Right atrium auricular region (tissue), 2 donors: ENCODE measurements at regions not wholly inside any gene's neighbourhood (a gene's known extent, or its start where the extent isn't known, plus 50 kb on each side); places are given as distances from the start of the nearest gene placed in this dataset.
"Not testable (repeated sequence)": the region's sequence is repeated elsewhere in the genome, so short reads cannot be mapped to it uniquely, and the experiment has no call there.

ENCODE experiments used
- DNase-seq: peaks from one replicate; pipeline ENCODE4 v3.0.0-alpha.2; 2019; ENCODE audit warnings: low spot score
- H3K27ac ChIP-seq, 2 donors: fragments of 200-600 bp; sonication (generic); 1 replicate in 1 of 2; 2 replicates in 1 of 2; pipeline ENCODE4 v1.5.1; 2016 to 2019
- H3K27me3 ChIP-seq, 2 donors: fragments of 200-600 bp; sonication (generic); one replicate each; pipeline versions ENCODE4 v1.5.1 to v1.6.0; 2017 to 2019
- H3K36me3 ChIP-seq: fragments of 200-600 bp; sonication (generic); one replicate; pipeline ENCODE4 v1.5.1; 2016
- H3K4me1 ChIP-seq, 2 donors: fragments of 200-600 bp; sonication (generic); one replicate each; pipeline versions ENCODE4 v1.5.1 to v1.6.0; 2017 to 2019
- H3K4me3 ChIP-seq, 2 donors: fragments of 200-600 bp; sonication (generic); 1 replicate in 1 of 2; 2 replicates in 1 of 2; pipeline ENCODE4 v1.5.1; 2017 to 2019; ENCODE audit warnings: mild to moderate bottlenecking in 1 of 2, moderate library complexity in 1 of 2
- H3K9me3 ChIP-seq, 2 donors: fragments of 200-600 bp; sonication (generic); one replicate each; pipeline ENCODE4 v1.5.1; 2019
- CTCF ChIP-seq, 2 donors: fragments of 200-600 bp; sonication (generic); IDR thresholded peaks; one replicate each; pipeline ENCODE4 v1.5.1; 2019; ENCODE audit warnings: antibody characterized with exemption in 2 of 2

- Histone ChIP-seq H3K27ac (no peak overlapping the region), H3K27me3 (no peaks in the 10 kb centered on the region), H3K4me1 (no peaks in the 10 kb centered on the region), H3K36me3 (no peaks in the 10 kb centered on the region), H3K9me3 (no peaks in the 10 kb centered on the region), H3K4me3 (no peak overlapping the region)
- DNase-seq, result no peak
- no peak for TF ChIP-seq CTCF (IDR thresholded peaks at IDR 0.05)
Measured at GRCh38 chr5:44183312-44183711, 205.9 kb downstream of the FGF10 start.

GRCh38 chr5:44178414-44178813, 210.8 kb downstream of the FGF10 start:
- no peak for DNase-seq
- H3K9me3 ChIP-seq, result peaks cover 0 to 14% of the 10 kb centered on the region in 2 donors
- no peaks in the 10 kb centered on the region for H3K4me1 ChIP-seq
- H3K27ac ChIP-seq, result no peak overlapping the region
- TF ChIP-seq CTCF (IDR thresholded peaks at IDR 0.05), result no peak
- H3K27me3 ChIP-seq, result no peaks in the 10 kb centered on the region
- no peak overlapping the region for H3K4me3 ChIP-seq
- H3K36me3 ChIP-seq, result no peaks in the 10 kb centered on the region

GRCh38 chr5:44167540-44167939, 221.7 kb downstream of the FGF10 start:
- no peak for DNase-seq
- Histone ChIP-seq H3K36me3 (no peaks in the 10 kb centered on the region), H3K9me3 (no peaks in the 10 kb centered on the region), H3K27me3 (no peaks in the 10 kb centered on the region), H3K4me3 (no peak overlapping the region), H3K4me1 (no peaks in the 10 kb centered on the region), H3K27ac (no peak overlapping the region)
- TF ChIP-seq CTCF (IDR thresholded peaks at IDR 0.05), result no peak

- TF ChIP-seq CTCF (IDR thresholded peaks at IDR 0.05), result no peak
- Histone ChIP-seq H3K9me3 (peaks cover 0 to 13% of the 10 kb centered on the region in 2 donors), H3K27me3 (no peaks in the 10 kb centered on the region), H3K4me1 (no peaks in the 10 kb centered on the region), H3K36me3 (no peaks in the 10 kb centered on the region), H3K4me3 (no peak overlapping the region), H3K27ac (no peak overlapping the region)
- no peak for DNase-seq
Measured at GRCh38 chr5:44160369-44160768, 228.9 kb downstream of the FGF10 start.

- Histone ChIP-seq H3K27ac (no peak overlapping the region), H3K27me3 (no peaks in the 10 kb centered on the region), H3K36me3 (no peaks in the 10 kb centered on the region), H3K4me1 (no peaks in the 10 kb centered on the region), H3K4me3 (no peak overlapping the region), H3K9me3 (peaks cover 0 to 8% of the 10 kb centered on the region in 2 donors)
- DNase-seq, result no peak
- TF ChIP-seq CTCF (IDR thresholded peaks at IDR 0.05), result no peak
Measured at GRCh38 chr5:44150075-44150723, 239.0 kb downstream of the FGF10 start.

GRCh38 chr5:44117947-44118346, 271.3 kb downstream of the FGF10 start:
- not testable (repeated sequence) for H3K9me3 ChIP-seq, H3K4me1 ChIP-seq, H3K36me3 ChIP-seq, H3K4me3 ChIP-seq, H3K27ac ChIP-seq, H3K27me3 ChIP-seq
- DNase-seq, result peak; percentile 63

- H3K36me3 ChIP-seq, H3K9me3 ChIP-seq, H3K27me3 ChIP-seq, DNase-seq, H3K4me1 ChIP-seq, H3K4me3 ChIP-seq, H3K27ac ChIP-seq: not testable (repeated sequence)
Measured at GRCh38 chr5:44108232-44108631, 281.0 kb downstream of the FGF10 start.
